HG02610 (cell line): ENCODE measurements at regions not wholly inside any gene's neighbourhood (a gene's known extent, or its start where the extent isn't known, plus 50 kb on each side); places are given as distances from the start of the nearest gene placed in this dataset.
"Not testable (repeated sequence)": the region's sequence is repeated elsewhere in the genome, so short reads cannot be mapped to it uniquely, and the experiment has no call there.

Experiments
- ATAC-seq: cut with Tn5 transposase; IDR thresholded peaks from one replicate; pipeline ENCODE4 v1.9.1; 2021; ENCODE audit warnings: mild to moderate bottlenecking, moderate library complexity; ENCODE audit not compliant: unreplicated experiment

- no peak for ATAC-seq
Observed at GRCh38 chr5:91927439-91927838, 544.3 kb upstream of the ARRDC3 start.

GRCh38 chr5:91925249-91925648 is 542.1 kb upstream of the ARRDC3 start:
- no peak for ATAC-seq

GRCh38 chr5:91917037-91917814 is 534.1 kb upstream of the ARRDC3 start:
- ATAC-seq, result not testable (repeated sequence)

- no peak for ATAC-seq
Observed at GRCh38 chr5:91910655-91911054, 527.5 kb upstream of the ARRDC3 start.

- ATAC-seq, result no peak
Observed at GRCh38 chr5:91910247-91910646, 527.1 kb upstream of the ARRDC3 start.

- ATAC-seq, result no peak
Observed at GRCh38 chr5:91906494-91906893, 523.4 kb upstream of the ARRDC3 start.

GRCh38 chr5:91906027-91906426 is 522.9 kb upstream of the ARRDC3 start:
- no peak for ATAC-seq

GRCh38 chr5:91898898-91899297 is 515.8 kb upstream of the ARRDC3 start:
- ATAC-seq, result no peak

GRCh38 chr5:91898019-91898418 is 514.9 kb upstream of the ARRDC3 start:
- ATAC-seq, result no peak

GRCh38 chr5:91888810-91889209 is 505.7 kb upstream of the ARRDC3 start:
- ATAC-seq, result no peak

- ATAC-seq, result no peak
Observed at GRCh38 chr5:91885291-91886265, 502.5 kb upstream of the ARRDC3 start.

- no peak for ATAC-seq
Observed at GRCh38 chr5:91884036-91884435, 500.9 kb upstream of the ARRDC3 start.

- no peak for ATAC-seq
Observed at GRCh38 chr5:91875196-91875779, 492.2 kb upstream of the ARRDC3 start.

GRCh38 chr5:91867799-91868198 is 484.7 kb upstream of the ARRDC3 start:
- ATAC-seq, result peak; percentile 39

GRCh38 chr5:91865915-91866314 is 482.8 kb upstream of the ARRDC3 start:
- no peak for ATAC-seq

GRCh38 chr5:91864962-91865361 is 481.8 kb upstream of the ARRDC3 start:
- peak; percentile 42 for ATAC-seq

GRCh38 chr5:91851670-91852069 is 468.6 kb upstream of the ARRDC3 start:
- ATAC-seq, result no peak

GRCh38 chr5:91850031-91850430 is 466.9 kb upstream of the ARRDC3 start:
- ATAC-seq, result no peak

- ATAC-seq, result no peak
Observed at GRCh38 chr5:91849069-91849468, 466.0 kb upstream of the ARRDC3 start.

- ATAC-seq, result no peak
Observed at GRCh38 chr5:91848453-91848852, 465.3 kb upstream of the ARRDC3 start.

- ATAC-seq, result no peak
Observed at GRCh38 chr5:91841423-91841822, 458.3 kb upstream of the ARRDC3 start.
